H9 (cell line): ENCODE measurements at regions not wholly inside any gene's neighbourhood (a gene's known extent, or its start where the extent isn't known, plus 50 kb on each side); places are given as distances from the start of the nearest gene placed in this dataset.

Experiments used
- DNase-seq: peaks from one replicate; pipeline ENCODE4 v3.0.0-alpha.2; 2017
- H2AFZ ChIP-seq: one replicate; pipeline ENCODE4 v1.6.1; 2013; ENCODE audit warnings: mild to moderate bottlenecking, low read length, control low read depth, moderate library complexity
- H2AK5ac ChIP-seq: 2 replicates; pipeline ENCODE4 v1.6.1; 2013; ENCODE audit warnings: low read length, control low read depth, mixed read lengths; ENCODE audit not compliant: insufficient read length
- H2BK120ac ChIP-seq: one replicate; pipeline ENCODE4 v1.6.1; 2013; ENCODE audit warnings: low read depth, mild to moderate bottlenecking, low read length, control low read depth, inconsistent platforms; ENCODE audit not compliant: poor library complexity, severe bottlenecking
- H2BK12ac ChIP-seq: 2 replicates; pipeline ENCODE4 v1.6.1; 2013; ENCODE audit warnings: low read length, control low read depth, mixed read lengths, low read depth; ENCODE audit not compliant: insufficient read length
- H2BK15ac ChIP-seq: 2 replicates; pipeline ENCODE4 v1.6.1; 2013; ENCODE audit warnings: low read depth, low read length, control low read depth
- H2BK20ac ChIP-seq: one replicate; pipeline ENCODE4 v1.6.1; 2013; ENCODE audit warnings: low read depth, mild to moderate bottlenecking, low read length, control low read depth, inconsistent platforms; ENCODE audit not compliant: poor library complexity, severe bottlenecking
- H2BK5ac ChIP-seq: 2 replicates; pipeline ENCODE4 v1.6.1; 2013; ENCODE audit warnings: low read length, control low read depth, mixed read lengths; ENCODE audit not compliant: insufficient read length
- H3K14ac ChIP-seq: 2 replicates; pipeline ENCODE4 v1.6.1; 2013; ENCODE audit warnings: low read length, control low read depth; ENCODE audit not compliant: insufficient read depth
- H3K18ac ChIP-seq: 2 replicates; pipeline ENCODE4 v1.6.1; 2013; ENCODE audit warnings: low read depth, mild to moderate bottlenecking, mixed read lengths, low read length, control low read depth; ENCODE audit not compliant: insufficient read length
- H3K23ac ChIP-seq: 2 replicates; pipeline ENCODE4 v1.6.1; 2013; ENCODE audit warnings: low read length, control low read depth, mixed read lengths, low read depth; ENCODE audit not compliant: insufficient read length
- H3K23me2 ChIP-seq: 2 replicates; pipeline ENCODE4 v1.6.1; 2013; ENCODE audit warnings: low read depth, mild to moderate bottlenecking, mixed read lengths, low read length, control low read depth; ENCODE audit not compliant: insufficient read length, poor library complexity, severe bottlenecking
- H3K27ac ChIP-seq: 2 replicates; pipeline ENCODE4 v1.5.1; 2013; ENCODE audit warnings: low read length, control low read depth, mixed read lengths, low read depth; ENCODE audit not compliant: insufficient read length
- H3K27me3 ChIP-seq: 2 replicates; pipeline ENCODE4 v1.6.1; 2013; ENCODE audit warnings: low read length, control low read depth, inconsistent platforms; ENCODE audit not compliant: insufficient read depth
- H3K4ac ChIP-seq: 2 replicates; pipeline ENCODE4 v1.6.1; 2013; ENCODE audit warnings: low read depth, mild to moderate bottlenecking, control low read depth, inconsistent platforms, low read length, moderate library complexity
- H3K4me1 ChIP-seq: 2 replicates; pipeline ENCODE4 v1.6.1; 2013; ENCODE audit warnings: low read length, control low read depth, inconsistent platforms; ENCODE audit not compliant: insufficient read depth
- H3K4me2 ChIP-seq: 2 replicates; pipeline ENCODE4 v1.6.1; 2013; ENCODE audit warnings: low read length, control low read depth, mixed read lengths; ENCODE audit not compliant: insufficient read length, insufficient read depth
- H3K56ac ChIP-seq: 2 replicates; pipeline ENCODE4 v1.6.1; 2013; ENCODE audit warnings: low read depth, mild to moderate bottlenecking, mixed read lengths, low read length, control low read depth; ENCODE audit not compliant: insufficient read length
- H3K79me1 ChIP-seq: 2 replicates; pipeline ENCODE4 v1.6.1; 2013; ENCODE audit warnings: low read depth, mild to moderate bottlenecking, moderate library complexity, low read length, control low read depth, inconsistent platforms; ENCODE audit not compliant: insufficient read depth, poor library complexity, severe bottlenecking
- H3K79me2 ChIP-seq: 2 replicates; pipeline ENCODE4 v1.6.1; 2013; ENCODE audit warnings: low read length, control low read depth, inconsistent platforms; ENCODE audit not compliant: insufficient read depth
- H3K9ac ChIP-seq: 2 replicates; pipeline ENCODE4 v1.6.1; 2013; ENCODE audit warnings: low read length, control low read depth, mixed read lengths; ENCODE audit not compliant: insufficient read length; ENCODE audit errors: extremely low read depth
- H3K9me3 ChIP-seq: one replicate; pipeline ENCODE4 v1.6.1; 2013; ENCODE audit warnings: low read depth, low read length, inconsistent platforms; ENCODE audit not compliant: control insufficient read depth
- H3T11ph ChIP-seq: one replicate; pipeline ENCODE4 v1.6.1; 2013; ENCODE audit warnings: mild to moderate bottlenecking, low read length, control low read depth, inconsistent platforms
- H4K20me1 ChIP-seq: one replicate; pipeline ENCODE4 v1.6.1; 2013; ENCODE audit not compliant: control insufficient read depth, insufficient read length, insufficient read depth
- H4K5ac ChIP-seq: 2 replicates; pipeline ENCODE4 v1.6.1; 2013; ENCODE audit warnings: low read depth, mild to moderate bottlenecking, mixed read lengths, low read length, control low read depth; ENCODE audit not compliant: insufficient read length
- H4K8ac ChIP-seq: replicated peaks from 2 replicates; pipeline ENCODE4 v1.6.1; 2013; ENCODE audit warnings: low read length, control low read depth, mixed read lengths, low read depth; ENCODE audit not compliant: insufficient read length
- H4K91ac ChIP-seq: 2 replicates; pipeline ENCODE4 v1.6.1; 2013; ENCODE audit warnings: low read depth, mild to moderate bottlenecking, moderate library complexity, mixed read lengths, low read length, control low read depth; ENCODE audit not compliant: insufficient read length
- H3K27ac Mint-ChIP-seq, 3 experiments: 2 replicates in 2 of 3; 3 replicates in 1 of 3; pipeline ENCODE4 v1.8.0; 2020 to 2021; ENCODE audit warnings: mixed read lengths in 3 of 3, mild to moderate bottlenecking in 1 of 3, moderate library complexity in 1 of 3
- H3K27me3 Mint-ChIP-seq: 2 replicates; pipeline ENCODE4 v1.8.0; 2021; ENCODE audit warnings: low read depth, mild to moderate bottlenecking, moderate library complexity, mixed read lengths
- H3K36me3 Mint-ChIP-seq, 3 experiments: 2 replicates in 2 of 3; 3 replicates in 1 of 3; pipeline ENCODE4 v1.8.0; 2020 to 2021; ENCODE audit warnings: low read depth in 3 of 3, mixed read lengths in 3 of 3; ENCODE audit not compliant: insufficient read depth in 1 of 3
- H3K4me1 Mint-ChIP-seq, 2 experiments: 2 replicates each; pipeline ENCODE4 v1.8.0; 2020; ENCODE audit warnings: mixed read lengths in 2 of 2
- H3K4me3 Mint-ChIP-seq, 2 experiments: 2 replicates in 1 of 2; 3 replicates in 1 of 2; pipeline ENCODE4 v1.8.0; 2020 to 2021; ENCODE audit warnings: mild to moderate bottlenecking in 2 of 2, mixed read lengths in 2 of 2, moderate library complexity in 1 of 2
- H3K9me3 Mint-ChIP-seq, 2 experiments: 2 replicates in 1 of 2; 3 replicates in 1 of 2; pipeline ENCODE4 v1.8.0; 2020; ENCODE audit warnings: mild to moderate bottlenecking in 2 of 2, mixed read lengths in 2 of 2, moderate library complexity in 1 of 2
- CTCF ChIP-seq: fragments of 200-600 bp; sonication (generic); conservative IDR thresholded peaks from 3 replicates; pipeline ENCODE4 v1.8.0; 2021; ENCODE audit warnings: antibody characterized with exemption, mild to moderate bottlenecking
- WGBS: extraction: QIAGEN DNeasy Blood & Tissue Kit; methylation state at CpG from one replicate; pipeline ENCODE4 v1.1.7; 2013; ENCODE audit warnings: missing lambda C conversion rate, low lambda C conversion rate, mixed read lengths; ENCODE audit not compliant: insufficient read length; ENCODE audit errors: extremely low coverage; 5-methylcytosine and 5-hydroxymethylcytosine counted together

GRCh38 chr7:132638000-132638399 lies 61.7 kb upstream of the PLXNA4 start:
- peak overlapping the region in 1 of 3 experiments; percentile 44; a peak in 1 of 7 replicates for H3K27ac Mint-ChIP-seq

More at GRCh38 chr7:132638000-132638399, 61.7 kb upstream of the PLXNA4 start:
- Histone ChIP-seq H3K56ac (no peak overlapping the region), H3K9me3 (no peaks in the 10 kb centered on the region), H2BK120ac (no peak overlapping the region), H2BK12ac (no peak overlapping the region), H3K23me2 (no peaks in the 10 kb centered on the region), H4K5ac (no peak overlapping the region), H2AK5ac (no peak overlapping the region), H3K79me2 (no peaks in the 10 kb centered on the region), H3K18ac (no peak overlapping the region), H2BK5ac (no peak overlapping the region), H4K8ac (no peak overlapping the region), H3K79me1 (no peaks in the 10 kb centered on the region), H4K20me1 (no peaks in the 10 kb centered on the region), H3K4me1 (peaks cover 5% of the 10 kb centered on the region; the same call in 1 of the 2 replicates), H2BK15ac (no peak overlapping the region), H4K91ac (no peak overlapping the region), H2AFZ (no peak overlapping the region), H3K27ac (no peak overlapping the region), H3K27me3 (no peaks in the 10 kb centered on the region; the same call in 1 of the 2 replicates), H3K4me2 (no peak overlapping the region), H3K23ac (no peak overlapping the region), H3T11ph (no peak overlapping the region), H2BK20ac (no peak overlapping the region), H3K9ac (no peak overlapping the region), H3K4ac (no peak overlapping the region), H3K14ac (no peak overlapping the region)
- Mint-ChIP-seq H3K9me3 (no peaks in the 10 kb centered on the region; a peak in 1 of 5 replicates), H3K4me3 (no peak overlapping the region), H3K4me1 (peaks cover 30 to 31% of the 10 kb centered on the region in 2 experiments), H3K36me3 (no peaks in the 10 kb centered on the region; a peak in 1 of 7 replicates), H3K27me3 (peaks cover 49% of the 10 kb centered on the region)
- WGBS = no CpG with 5 or more reads among the region's 6 CpGs
- TF ChIP-seq CTCF = no peak
- DNase-seq = no peak
